B cell (primary cell): ENCODE measurements at regions not wholly inside any gene's neighbourhood (a gene's known extent, or its start where the extent isn't known, plus 50 kb on each side); places are given as distances from the start of the nearest gene placed in this dataset.
"Not testable (repeated sequence)": the region's sequence is repeated elsewhere in the genome, so short reads cannot be mapped to it uniquely, and the experiment has no call there.

ENCODE experiments used
- ATAC-seq: fragments of 200-7000 bp; cut with Tn5 transposase; one replicate; pipeline ENCODE4 v1.10.0; 2021; ENCODE audit warnings: low read depth, mild to moderate bottlenecking, moderate number of reproducible peaks, moderate library complexity
- CTCF ChIA-PET: fragments of 350-600 bp; sonication (Branson Sonifier 250); formaldehyde crosslinking; loops from one replicate; lab custom pipeline; 2021; ENCODE audit warnings: antibody characterized with exemption, inconsistent platforms; lab: Charles Lee
- POLR2A ChIA-PET: fragments of 350-600 bp; sonication (Branson Sonifier 250); formaldehyde crosslinking; loops from one replicate; lab custom pipeline; 2021; ENCODE audit warnings: antibody characterized with exemption; lab: Charles Lee
- DNase-seq: peaks from one replicate; pipeline ENCODE4 v3.0.0; 2013
- H2AFZ ChIP-seq: 2 replicates; pipeline ENCODE4 v1.6.1; 2012; ENCODE audit warnings: mild to moderate bottlenecking, low read depth, low read length; ENCODE audit not compliant: insufficient read depth, poor library complexity, severe bottlenecking
- H3K27ac ChIP-seq, 2 donors: 1 replicate in 1 of 2; 2 replicates in 1 of 2; pipeline ENCODE4 v1.5.1; 2012 to 2013; ENCODE audit warnings: low read length in 2 of 2, mild to moderate bottlenecking in 2 of 2, moderate library complexity in 1 of 2
- H3K27me3 ChIP-seq, 4 experiments: fragments of 200-600 bp in 1 of 4; sonication (generic) in 1 of 4; replicated peaks in 1 of 4; 1 replicate in 2 of 4; 2 replicates in 2 of 4; pipeline versions ENCODE4 v1.6.1 to v1.7.0; 2013 to 2016; ENCODE audit warnings: low read length in 3 of 4, mild to moderate bottlenecking in 2 of 4, mixed read lengths in 1 of 4, moderate library complexity in 1 of 4; ENCODE audit not compliant: insufficient read depth in 4 of 4, control insufficient read depth in 3 of 4; ENCODE audit errors: control extremely low read depth in 1 of 4
- H3K36me3 ChIP-seq, 2 experiments: replicated peaks in 1 of 2; 1 replicate in 1 of 2; 2 replicates in 1 of 2; pipeline versions ENCODE4 v1.6.1 to v1.7.1; 2013; ENCODE audit warnings: low read length in 1 of 2; ENCODE audit not compliant: insufficient read depth in 2 of 2, control insufficient read depth in 1 of 2; ENCODE audit errors: control extremely low read depth in 1 of 2, extremely low read depth in 1 of 2
- H3K4me1 ChIP-seq, 2 donors: fragments of 200-600 bp in 1 of 2; sonication (generic) in 1 of 2; 1 replicate in 1 of 2; 2 replicates in 1 of 2; pipeline versions ENCODE4 v1.5.1 to v1.6.1; 2013 to 2017; ENCODE audit warnings: low read length in 2 of 2; ENCODE audit not compliant: control insufficient read depth in 2 of 2, insufficient read depth in 2 of 2
- H3K4me2 ChIP-seq: replicated peaks from 2 replicates; pipeline ENCODE3; 2012; ENCODE audit warnings: mild to moderate bottlenecking, low read depth, low read length; ENCODE audit not compliant: poor library complexity, severe bottlenecking
- H3K4me3 ChIP-seq, 5 experiments: fragments of 200-600 bp in 1 of 5; sonication (generic) in 1 of 5; 1 replicate in 3 of 5; 2 replicates in 2 of 5; pipeline versions ENCODE4 v1.5.1 to v1.7.0; 2011 to 2016; ENCODE audit warnings: low read length in 4 of 5, mild to moderate bottlenecking in 4 of 5, low read depth in 2 of 5, control low read depth in 1 of 5, moderate library complexity in 1 of 5; ENCODE audit not compliant: insufficient read depth in 1 of 5; ENCODE audit errors: control extremely low read depth in 1 of 5, extremely low read depth in 1 of 5
- H3K79me2 ChIP-seq: fragments of 200-600 bp; sonication (generic); one replicate; pipeline ENCODE4 v1.6.0; 2016; ENCODE audit warnings: low read length; ENCODE audit not compliant: control insufficient read depth, insufficient read depth
- H3K9ac ChIP-seq: fragments of 200-600 bp; sonication (generic); 2 replicates; pipeline ENCODE4 v1.6.1; 2017; ENCODE audit warnings: mild to moderate bottlenecking, low read length, moderate library complexity
- H3K9me3 ChIP-seq, 3 donors: one replicate each; pipeline versions ENCODE4 v1.6.1 to v1.7.1; 2013; ENCODE audit warnings: low read length in 2 of 3; ENCODE audit not compliant: control insufficient read depth in 2 of 3, insufficient read depth in 1 of 3; ENCODE audit errors: control extremely low read depth in 1 of 3
- H4K20me1 ChIP-seq: 2 replicates; pipeline ENCODE4 v1.6.0; 2012; ENCODE audit warnings: mild to moderate bottlenecking, low read length; ENCODE audit not compliant: insufficient read depth, control insufficient read depth, poor library complexity, severe bottlenecking
- H3K27ac Mint-ChIP-seq: one replicate; pipeline ENCODE4 v1.8.0; 2021; ENCODE audit warnings: mixed read lengths
- H3K27me3 Mint-ChIP-seq: one replicate; pipeline ENCODE4 v1.8.0; 2021; ENCODE audit warnings: mixed read lengths
- H3K4me1 Mint-ChIP-seq: one replicate; pipeline ENCODE4 v1.8.0; 2021; ENCODE audit warnings: mixed read lengths
- H3K4me3 Mint-ChIP-seq: one replicate; pipeline ENCODE4 v1.8.0; 2021; ENCODE audit warnings: mixed read lengths
- H3K9me3 Mint-ChIP-seq: one replicate; pipeline ENCODE4 v1.8.0; 2022; ENCODE audit warnings: mixed read lengths; ENCODE audit not compliant: insufficient read depth
- EZH2 ChIP-seq: IDR thresholded peaks from 2 replicates; pipeline ENCODE4 v1.6.1; 2012; ENCODE audit warnings: borderline replicate concordance, low read depth, mild to moderate bottlenecking, moderate library complexity, low read length; ENCODE audit not compliant: insufficient read depth, poor library complexity, severe bottlenecking
- WGBS: methylation state at CpG from one replicate; pipeline ENCODE4 v1.1.5; 2013; ENCODE audit warnings: missing lambda C conversion rate; ENCODE audit not compliant: insufficient coverage; 5-methylcytosine and 5-hydroxymethylcytosine counted together
- intact Hi-C: fragments of 100-400 bp; cut with micrococcal nuclease; formaldehyde crosslinking; loops from one replicate; pipeline ENCODE4 v1.10.0; 2022
- TF ChIP-seq, protein P1 (sequence below): fragments of 200-600 bp; IDR thresholded peaks from one replicate; pipeline ENCODE4 v1.8.0; 2022; ENCODE audit warnings: antibody characterized with exemption, mild to moderate bottlenecking

DNA sequence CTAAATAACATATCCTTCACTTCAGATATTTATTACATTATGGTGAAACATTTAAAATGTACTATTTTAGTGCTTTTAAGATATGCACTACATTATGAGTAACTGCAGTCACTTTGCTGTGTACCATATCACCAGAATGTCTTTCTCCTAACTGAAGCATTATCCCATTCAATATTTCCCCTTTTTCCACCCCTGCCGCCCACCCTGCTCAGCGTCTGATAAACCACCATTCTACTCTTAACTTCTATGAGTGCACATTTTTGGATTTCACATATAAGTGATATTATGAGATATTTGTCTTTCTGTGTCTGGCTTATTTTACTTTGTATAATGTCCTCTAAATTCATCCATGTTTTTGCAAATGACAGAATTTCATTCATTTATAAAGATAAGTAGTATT, 126.4 kb downstream of the CCDC74A start:
- DNase-seq, H3K27me3 ChIP-seq, H3K36me3 ChIP-seq, H3K9me3 Mint-ChIP-seq, H3K79me2 ChIP-seq, H4K20me1 ChIP-seq, H3K4me3 ChIP-seq, ATAC-seq, H3K27ac ChIP-seq, H3K4me3 Mint-ChIP-seq, POLR2A ChIA-PET, H3K4me1 Mint-ChIP-seq, H3K9ac ChIP-seq, intact Hi-C loops, H2AFZ ChIP-seq, H3K27ac Mint-ChIP-seq, H3K4me1 ChIP-seq, H3K4me2 ChIP-seq, H3K9me3 ChIP-seq, CTCF ChIA-PET: not testable (repeated sequence)
- H3K27me3 Mint-ChIP-seq = peaks cover 19% of the 10 kb centered on the region
- WGBS = no CpG with 5 or more reads among the region's 2 CpGs

DNA sequence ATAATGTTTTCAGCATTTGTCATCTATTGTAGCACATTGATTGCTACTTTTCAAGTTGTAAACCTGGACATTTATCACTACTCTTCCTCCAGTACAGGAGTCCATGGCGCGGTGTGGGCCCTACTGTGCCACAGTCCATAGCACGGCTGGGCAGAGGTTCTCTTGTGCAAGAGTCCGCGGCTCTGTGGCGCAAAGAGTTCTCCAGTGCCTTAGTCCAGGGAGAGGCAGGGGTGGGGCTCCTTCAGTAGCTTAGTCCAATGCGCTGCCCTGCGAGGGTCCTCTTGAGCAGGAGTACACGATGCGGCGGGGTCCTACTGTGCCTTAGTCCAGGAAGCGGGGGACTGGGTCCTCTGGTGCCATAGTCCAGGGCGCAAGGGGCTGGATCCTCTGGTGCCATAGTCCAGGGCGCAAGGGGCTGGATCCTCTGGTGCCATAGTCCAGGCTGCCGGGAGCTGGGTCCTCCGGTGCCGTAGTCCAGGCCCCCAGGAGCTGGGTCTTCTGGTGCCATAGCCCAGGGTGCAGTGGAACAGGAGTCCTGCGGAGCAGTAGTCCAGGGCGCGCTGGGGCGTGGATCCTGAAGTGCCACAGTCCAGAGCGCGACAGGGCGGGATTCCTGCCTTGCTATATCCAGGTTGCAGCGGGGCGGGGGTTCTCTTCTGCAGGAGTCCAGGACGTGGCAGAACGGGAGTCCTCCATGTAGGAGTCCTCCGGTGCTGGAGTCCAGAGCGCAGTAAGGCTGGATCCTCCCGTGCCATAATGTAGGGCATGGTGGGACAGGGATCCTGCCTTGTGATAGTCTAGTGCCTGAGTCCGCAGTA, 129.3 kb downstream of the CCDC74A start:
- no peak for TF ChIP-seq EZH2
- TF ChIP-seq, protein P1, sequence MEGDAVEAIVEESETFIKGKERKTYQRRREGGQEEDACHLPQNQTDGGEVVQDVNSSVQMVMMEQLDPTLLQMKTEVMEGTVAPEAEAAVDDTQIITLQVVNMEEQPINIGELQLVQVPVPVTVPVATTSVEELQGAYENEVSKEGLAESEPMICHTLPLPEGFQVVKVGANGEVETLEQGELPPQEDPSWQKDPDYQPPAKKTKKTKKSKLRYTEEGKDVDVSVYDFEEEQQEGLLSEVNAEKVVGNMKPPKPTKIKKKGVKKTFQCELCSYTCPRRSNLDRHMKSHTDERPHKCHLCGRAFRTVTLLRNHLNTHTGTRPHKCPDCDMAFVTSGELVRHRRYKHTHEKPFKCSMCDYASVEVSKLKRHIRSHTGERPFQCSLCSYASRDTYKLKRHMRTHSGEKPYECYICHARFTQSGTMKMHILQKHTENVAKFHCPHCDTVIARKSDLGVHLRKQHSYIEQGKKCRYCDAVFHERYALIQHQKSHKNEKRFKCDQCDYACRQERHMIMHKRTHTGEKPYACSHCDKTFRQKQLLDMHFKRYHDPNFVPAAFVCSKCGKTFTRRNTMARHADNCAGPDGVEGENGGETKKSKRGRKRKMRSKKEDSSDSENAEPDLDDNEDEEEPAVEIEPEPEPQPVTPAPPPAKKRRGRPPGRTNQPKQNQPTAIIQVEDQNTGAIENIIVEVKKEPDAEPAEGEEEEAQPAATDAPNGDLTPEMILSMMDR = no peak
- ATAC-seq (no peak), DNase-seq (no peak)
- ChIA-PET POLR2A (no interaction called here), CTCF (no interaction called here)
- no peak overlapping the region for H2AFZ ChIP-seq
- Mint-ChIP-seq H3K27ac (no peak overlapping the region), H3K27me3 (peaks cover 32% of the 10 kb centered on the region), H3K9me3 (no peaks in the 10 kb centered on the region), H3K4me1 (no peaks in the 10 kb centered on the region), H3K4me3 (no peak overlapping the region)
- H3K4me1 ChIP-seq = no peaks in the 10 kb centered on the region
- H3K4me2 ChIP-seq = no peak overlapping the region
- no peaks in the 10 kb centered on the region for H4K20me1 ChIP-seq
- no peak overlapping the region for H3K9ac ChIP-seq
- H3K4me3 ChIP-seq = no peak overlapping the region
- no peaks in the 10 kb centered on the region for H3K27me3 ChIP-seq
- 94% methylated on average over 32 of the region's 32 CpGs for WGBS
- H3K79me2 ChIP-seq = no peaks in the 10 kb centered on the region
- intact Hi-C loops = no loop called here
- H3K27ac ChIP-seq = no peak overlapping the region
- no peaks in the 10 kb centered on the region for H3K36me3 ChIP-seq
- peaks cover 0 to 2% (median 0%) of the 10 kb centered on the region in 3 donors for H3K9me3 ChIP-seq
